Left ventricle myocardium inferior (tissue), 1 donor: ENCODE measurements at regions not wholly inside any gene's neighbourhood (a gene's known extent, or its start where the extent isn't known, plus 50 kb on each side); places are given as distances from the start of the nearest gene placed in this dataset.
"Not testable (repeated sequence)": the region's sequence is repeated elsewhere in the genome, so short reads cannot be mapped to it uniquely, and the experiment has no call there.

Source experiments
- DNase-seq: peaks from one replicate; pipeline ENCODE4 v3.0.0-alpha.2; 2020
- H3K27ac ChIP-seq: fragments of 200-600 bp; replicated peaks from 2 replicates; pipeline ENCODE4 v1.8.0; 2021
- H3K27me3 ChIP-seq: fragments of 200-600 bp; 2 replicates; pipeline ENCODE4 v1.8.0; 2021; ENCODE audit warnings: low read depth
- H3K36me3 ChIP-seq: fragments of 200-600 bp; 2 replicates; pipeline ENCODE4 v1.8.0; 2021
- H3K4me1 ChIP-seq: fragments of 200-600 bp; 2 replicates; pipeline ENCODE4 v1.8.0; 2021
- H3K4me3 ChIP-seq: fragments of 200-600 bp; 2 replicates; pipeline ENCODE4 v1.8.0; 2021; ENCODE audit warnings: mild to moderate bottlenecking, moderate library complexity
- H3K9me3 ChIP-seq: fragments of 200-600 bp; replicated peaks from 2 replicates; pipeline ENCODE4 v1.8.0; 2021
- intact Hi-C: fragments of 100-400 bp; cut with micrococcal nuclease; formaldehyde crosslinking; loops from one replicate; pipeline ENCODE4 v1.11.0; 2022
- TF ChIP-seq, protein P1 (sequence below): fragments of 200-600 bp; IDR thresholded peaks from 2 replicates; pipeline ENCODE4 v1.8.0; 2021; ENCODE audit warnings: antibody characterized with exemption, mild to moderate bottlenecking, borderline replicate concordance
- donor health status: DM: no; HTN: yes; CAD: no; lungs with severe emphysema.

DNA sequence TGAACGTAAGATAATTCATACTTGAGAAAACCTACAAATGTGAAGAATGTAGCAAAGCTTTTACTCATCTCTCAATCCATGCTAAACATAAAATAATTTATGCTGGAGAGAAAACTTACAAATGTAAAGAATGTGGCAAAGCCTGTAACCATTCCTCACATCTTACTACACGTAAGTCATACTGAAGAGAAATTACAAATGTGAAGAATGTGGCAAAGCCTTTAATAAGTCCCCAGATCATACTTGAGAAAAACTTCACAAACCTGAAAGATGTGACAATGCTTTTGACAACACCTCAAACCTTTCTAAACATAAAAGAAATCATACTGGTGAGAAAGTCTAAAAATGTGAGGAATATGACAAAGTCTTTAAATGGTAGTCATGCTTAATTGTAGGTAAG is 89.4 kb downstream of the ZNF675 start:
- no peak overlapping the region for H3K27ac ChIP-seq
- no peaks in the 10 kb centered on the region for H3K27me3 ChIP-seq
- no peaks in the 10 kb centered on the region for H3K36me3 ChIP-seq
- TF ChIP-seq, protein P1, sequence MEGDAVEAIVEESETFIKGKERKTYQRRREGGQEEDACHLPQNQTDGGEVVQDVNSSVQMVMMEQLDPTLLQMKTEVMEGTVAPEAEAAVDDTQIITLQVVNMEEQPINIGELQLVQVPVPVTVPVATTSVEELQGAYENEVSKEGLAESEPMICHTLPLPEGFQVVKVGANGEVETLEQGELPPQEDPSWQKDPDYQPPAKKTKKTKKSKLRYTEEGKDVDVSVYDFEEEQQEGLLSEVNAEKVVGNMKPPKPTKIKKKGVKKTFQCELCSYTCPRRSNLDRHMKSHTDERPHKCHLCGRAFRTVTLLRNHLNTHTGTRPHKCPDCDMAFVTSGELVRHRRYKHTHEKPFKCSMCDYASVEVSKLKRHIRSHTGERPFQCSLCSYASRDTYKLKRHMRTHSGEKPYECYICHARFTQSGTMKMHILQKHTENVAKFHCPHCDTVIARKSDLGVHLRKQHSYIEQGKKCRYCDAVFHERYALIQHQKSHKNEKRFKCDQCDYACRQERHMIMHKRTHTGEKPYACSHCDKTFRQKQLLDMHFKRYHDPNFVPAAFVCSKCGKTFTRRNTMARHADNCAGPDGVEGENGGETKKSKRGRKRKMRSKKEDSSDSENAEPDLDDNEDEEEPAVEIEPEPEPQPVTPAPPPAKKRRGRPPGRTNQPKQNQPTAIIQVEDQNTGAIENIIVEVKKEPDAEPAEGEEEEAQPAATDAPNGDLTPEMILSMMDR: no peak
- no peak overlapping the region for H3K4me3 ChIP-seq
- intact Hi-C loops: no loop called here
- DNase-seq: no peak
- peaks cover 3% of the 10 kb centered on the region for H3K9me3 ChIP-seq
- H3K4me1 ChIP-seq: no peaks in the 10 kb centered on the region

DNA sequence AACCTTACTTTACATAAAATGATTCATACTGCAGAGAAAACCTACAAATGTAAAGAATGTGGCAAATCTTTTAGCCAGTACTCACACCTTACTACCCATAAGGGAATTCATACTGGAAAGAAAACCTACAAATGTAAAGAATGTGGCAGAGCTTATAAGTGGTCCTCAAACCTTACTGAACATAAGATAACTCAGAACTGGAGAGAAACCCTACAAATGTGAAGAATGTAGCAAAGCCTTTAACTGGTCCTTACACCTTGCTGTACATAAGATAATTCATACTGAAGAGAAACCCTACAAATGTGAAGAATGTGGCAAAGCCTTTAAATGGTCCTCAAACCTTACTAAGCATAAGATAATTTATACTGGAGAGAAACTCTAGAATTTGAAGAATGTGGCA is 90.1 kb downstream of the ZNF675 start:
- no peak for DNase-seq
- H3K36me3 ChIP-seq: no peaks in the 10 kb centered on the region
- peaks cover 9% of the 10 kb centered on the region for H3K9me3 ChIP-seq
- no peak overlapping the region for H3K27ac ChIP-seq
- H3K27me3 ChIP-seq: no peaks in the 10 kb centered on the region
- intact Hi-C loops: no loop called here
- no peak overlapping the region for H3K4me3 ChIP-seq
- TF ChIP-seq, protein P1: no peak
- no peaks in the 10 kb centered on the region for H3K4me1 ChIP-seq

DNA sequence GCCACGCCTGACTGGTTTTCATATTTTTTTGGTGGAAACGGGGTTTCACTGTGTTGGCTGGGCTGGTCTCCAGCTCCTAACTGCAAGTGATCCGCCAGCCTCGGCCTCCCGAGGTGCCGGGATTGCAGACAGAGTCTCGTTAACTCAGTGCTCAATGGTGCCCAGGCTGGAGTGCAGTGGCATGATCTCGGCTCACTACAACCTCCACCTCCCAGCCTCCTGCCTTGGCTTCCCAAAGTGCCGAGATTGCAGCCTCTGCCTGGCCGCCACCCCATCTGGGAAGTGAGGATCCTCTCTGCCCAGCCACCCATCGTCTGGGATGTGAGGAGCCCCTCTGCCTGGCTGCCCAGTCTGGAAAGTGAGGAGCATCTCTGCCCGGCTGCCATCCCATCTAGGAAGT is 92.7 kb downstream of the ZNF675 start:
- H3K9me3 ChIP-seq: peaks cover 10% of the 10 kb centered on the region
- H3K27ac ChIP-seq, H3K4me3 ChIP-seq, H3K36me3 ChIP-seq, DNase-seq, H3K27me3 ChIP-seq, H3K4me1 ChIP-seq, intact Hi-C loops: not testable (repeated sequence)

DNA sequence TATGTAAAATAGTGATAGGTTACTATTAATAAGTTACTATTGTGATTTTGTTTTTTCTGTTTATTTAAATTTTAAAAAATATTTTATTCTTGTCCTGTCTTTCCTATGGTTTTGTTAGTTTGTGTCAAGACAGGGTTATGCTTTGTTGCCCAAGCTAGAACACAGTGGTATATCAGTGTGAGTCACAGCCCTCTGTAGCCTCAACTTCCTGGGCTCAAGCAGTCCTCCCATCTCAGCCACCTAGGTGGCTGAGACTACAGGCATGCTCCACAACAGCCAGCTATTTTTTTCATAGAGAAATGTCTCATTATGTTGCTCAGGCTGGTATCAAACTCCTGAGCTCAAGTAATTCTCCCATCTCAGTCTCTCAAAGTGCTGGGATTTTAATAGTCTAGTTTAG is 99.5 kb downstream of the ZNF675 start:
- Histone ChIP-seq H3K27me3 (no peaks in the 10 kb centered on the region), H3K27ac (no peak overlapping the region), H3K9me3 (peaks cover 7% of the 10 kb centered on the region), H3K4me1 (no peaks in the 10 kb centered on the region), H3K36me3 (no peaks in the 10 kb centered on the region), H3K4me3 (no peak overlapping the region)
- TF ChIP-seq, protein P1: no peak
- DNase-seq: no peak
- intact Hi-C loops: no loop called here

DNA sequence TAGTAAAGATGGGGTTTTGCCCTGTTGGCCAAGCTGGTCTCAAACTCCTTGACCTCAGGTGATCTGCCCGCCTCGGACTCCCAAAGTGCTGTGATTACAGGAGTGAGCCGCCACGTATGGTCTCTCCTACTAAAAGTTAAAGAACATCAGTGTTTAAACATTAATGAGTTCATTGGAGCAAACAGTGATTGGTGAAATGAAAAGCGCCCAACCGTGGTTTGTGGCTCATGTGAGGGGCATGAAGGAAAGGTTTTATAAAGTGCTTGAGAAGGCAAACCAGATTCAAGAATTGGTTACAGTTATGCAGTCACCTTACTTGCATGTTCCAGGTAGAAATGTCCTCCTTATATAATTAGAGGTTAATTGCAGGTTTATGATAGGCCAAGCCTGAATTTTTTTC is 109.5 kb downstream of the ZNF675 start:
- H3K4me3 ChIP-seq: no peak overlapping the region
- no peak overlapping the region for H3K27ac ChIP-seq
- TF ChIP-seq, protein P1: no peak
- H3K4me1 ChIP-seq: no peaks in the 10 kb centered on the region
- peaks cover 8% of the 10 kb centered on the region for H3K9me3 ChIP-seq
- no peaks in the 10 kb centered on the region for H3K36me3 ChIP-seq
- intact Hi-C loops: no loop called here
- no peak for DNase-seq
- H3K27me3 ChIP-seq: no peaks in the 10 kb centered on the region

DNA sequence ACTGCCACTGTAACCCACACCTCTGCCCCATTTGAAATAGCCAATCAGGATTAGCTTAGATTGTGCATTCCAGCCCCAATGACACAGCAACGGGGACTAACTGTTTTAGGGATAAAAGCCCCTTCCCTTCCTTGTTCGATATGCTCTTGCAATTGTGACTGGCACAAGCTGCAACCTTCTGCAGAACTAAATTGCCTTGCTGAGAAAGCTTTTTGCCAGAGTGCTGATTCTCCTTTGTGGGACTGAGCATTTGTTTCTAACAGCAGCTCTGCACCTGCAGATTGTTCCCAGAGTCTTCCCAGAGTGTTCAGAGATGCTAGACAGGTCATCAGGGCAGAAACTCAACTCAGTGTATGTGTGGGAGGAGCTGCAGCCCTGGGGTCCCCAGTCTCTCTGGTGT is 115.8 kb downstream of the ZNF675 start:
- H3K9me3 ChIP-seq: peaks cover 54% of the 10 kb centered on the region

DNA sequence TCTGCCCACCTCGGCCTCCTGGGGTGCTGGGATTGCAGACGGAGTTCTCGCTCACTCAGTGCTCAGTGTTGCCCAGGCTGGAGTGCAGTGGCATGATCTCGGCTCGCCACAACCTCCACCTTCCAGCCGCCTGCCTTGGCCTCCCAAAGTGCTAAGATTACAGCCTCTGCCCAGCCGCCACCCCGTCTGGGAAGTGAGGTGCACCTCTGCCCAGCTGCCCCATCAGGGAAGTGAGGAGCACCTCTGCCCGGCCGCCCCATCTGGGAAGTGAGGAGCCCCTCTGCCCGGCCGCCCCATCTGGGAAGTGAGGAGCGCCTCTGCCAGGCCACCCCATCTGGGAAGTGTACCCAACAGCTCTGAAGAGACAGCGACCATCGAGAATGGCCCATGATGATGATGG is 118.9 kb downstream of the ZNF675 start:
- intact Hi-C loops, H3K27ac ChIP-seq, H3K27me3 ChIP-seq, H3K4me1 ChIP-seq, H3K4me3 ChIP-seq, DNase-seq, H3K36me3 ChIP-seq: not testable (repeated sequence)
- H3K9me3 ChIP-seq: peaks cover 52% of the 10 kb centered on the region

More for the DNA sequence above, 115.8 kb downstream of the ZNF675 start:
- intact Hi-C loops: no loop called here
- H3K27me3 ChIP-seq: no peaks in the 10 kb centered on the region
- H3K27ac ChIP-seq: no peak overlapping the region
- TF ChIP-seq, protein P1: no peak
- no peaks in the 10 kb centered on the region for H3K36me3 ChIP-seq
- no peak overlapping the region for H3K4me3 ChIP-seq
- H3K4me1 ChIP-seq: no peaks in the 10 kb centered on the region
- DNase-seq: no peak
